HG03108 (cell line): ENCODE measurements at regions not wholly inside any gene's neighbourhood (a gene's known extent, or its start where the extent isn't known, plus 50 kb on each side); places are given as distances from the start of the nearest gene placed in this dataset.

Experiments
- ATAC-seq: cut with Tn5 transposase; IDR thresholded peaks from one replicate; pipeline ENCODE4 v1.9.1; 2021; ENCODE audit warnings: moderate library complexity; ENCODE audit not compliant: unreplicated experiment

- ATAC-seq, result no peak
Observed at GRCh38 chr3:18501679-18502343, 76.7 kb upstream of the SATB1 start.

GRCh38 chr3:18500322-18500721, 75.2 kb upstream of the SATB1 start:
- no peak for ATAC-seq

- peak; percentile 94 for ATAC-seq
Observed at GRCh38 chr3:18499301-18499700, 74.2 kb upstream of the SATB1 start.

- no peak for ATAC-seq
Observed at GRCh38 chr3:18494251-18494650, 69.1 kb upstream of the SATB1 start.

DNA sequence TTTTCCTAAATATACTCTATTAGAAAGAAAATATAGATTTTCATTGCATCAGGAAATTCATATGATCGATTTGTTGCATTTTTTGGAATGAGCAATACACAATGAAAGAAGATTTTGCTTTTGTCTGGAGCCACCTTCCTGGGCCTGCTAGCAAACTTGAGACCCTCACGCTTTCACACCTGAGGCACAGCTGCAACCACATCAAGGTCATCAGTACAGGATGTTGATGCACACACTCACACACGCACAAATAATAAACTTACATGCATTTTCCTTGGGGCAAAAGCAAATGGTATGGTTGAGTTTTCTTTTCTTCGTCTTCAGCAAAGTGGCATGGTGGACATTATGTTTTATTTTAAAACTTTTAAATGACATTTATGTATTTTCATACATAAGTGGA, 64.8 kb upstream of the SATB1 start:
- no peak for ATAC-seq

DNA sequence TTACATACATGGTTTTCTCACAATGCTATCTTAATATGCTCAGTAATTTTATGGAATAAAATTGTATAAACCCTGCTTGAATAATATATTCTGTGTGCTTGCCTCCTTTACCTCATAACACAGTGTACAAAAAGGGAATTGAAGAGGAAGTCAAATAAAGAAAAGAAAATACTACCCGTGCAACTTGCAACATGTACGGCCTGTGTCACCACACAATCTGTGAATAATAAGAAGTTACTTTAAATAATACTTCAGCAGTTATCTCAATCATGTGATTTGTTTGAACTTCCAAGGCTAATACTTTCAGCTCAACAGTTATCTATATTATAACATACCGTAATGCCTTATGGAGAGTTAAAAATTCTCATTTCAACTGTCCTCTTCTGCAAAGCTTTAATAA, 58.1 kb upstream of the SATB1 start:
- ATAC-seq, result no peak

- ATAC-seq, result no peak
Observed at GRCh38 chr3:18481946-18482548, 56.9 kb upstream of the SATB1 start.

DNA sequence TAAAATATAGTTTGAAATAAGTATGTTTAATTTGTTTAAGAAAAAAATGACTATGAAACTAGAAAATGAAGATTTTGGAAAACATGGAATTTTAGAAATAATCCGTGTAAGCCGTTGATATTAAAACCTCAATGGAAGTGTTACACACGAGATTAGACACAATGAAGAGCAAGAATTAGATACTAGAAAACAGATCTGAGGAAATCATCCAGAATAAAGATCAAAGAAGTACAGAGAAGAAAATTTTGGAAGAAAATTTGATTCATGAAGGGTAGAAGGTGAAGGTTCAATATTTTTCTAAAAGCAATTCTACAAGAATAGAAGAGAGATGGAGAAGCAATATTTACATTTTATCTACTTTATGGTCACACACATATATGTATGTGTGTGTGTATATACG, 52.5 kb upstream of the SATB1 start:
- no peak for ATAC-seq
